Body of pancreas (tissue), 4 donors: ENCODE measurements at regions not wholly inside any gene's neighbourhood (a gene's known extent, or its start where the extent isn't known, plus 50 kb on each side); places are given as distances from the start of the nearest gene placed in this dataset.

Experiments
- POLR2A ChIP-seq, 3 donors: fragments of 450-650 bp; IDR thresholded peaks; one replicate each; pipeline ENCODE4 v1.6.1; 2016; ENCODE audit warnings: antibody characterized with exemption in 3 of 3, mild to moderate bottlenecking in 2 of 3
- TF ChIP-seq, protein P1 (sequence below), 7 experiments: fragments of 450-650 bp in 4 of 7; fragments of 200-600 bp in 3 of 7; sonication (generic) in 3 of 7; IDR thresholded peaks; one replicate each; pipeline ENCODE4 v1.5.1; 2016 to 2019; ENCODE audit warnings: antibody characterized with exemption in 7 of 7

DNA sequence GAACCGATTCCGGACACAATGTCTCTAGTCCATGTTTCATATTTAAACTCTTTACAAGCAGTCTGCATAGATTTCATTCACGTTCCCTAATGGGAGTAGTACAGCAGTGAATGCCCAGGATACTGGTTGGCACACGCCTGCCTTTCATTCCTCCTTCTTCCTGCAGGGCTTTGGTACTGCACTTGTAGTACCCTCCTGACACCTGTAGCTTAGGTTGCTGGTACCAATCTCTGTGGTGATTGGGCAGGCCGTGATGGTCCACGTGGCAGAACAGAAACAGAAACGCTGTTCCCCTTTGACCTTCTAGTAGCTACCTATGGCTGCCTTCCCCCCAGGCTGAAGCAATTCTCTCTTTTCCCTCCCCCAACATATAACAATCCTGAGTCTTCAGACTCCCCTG is 107.3 kb upstream of the MEGF10 start:
- TF ChIP-seq POLR2A (IDR thresholded peaks at IDR 0.05) = no peak
- TF ChIP-seq, protein P1, sequence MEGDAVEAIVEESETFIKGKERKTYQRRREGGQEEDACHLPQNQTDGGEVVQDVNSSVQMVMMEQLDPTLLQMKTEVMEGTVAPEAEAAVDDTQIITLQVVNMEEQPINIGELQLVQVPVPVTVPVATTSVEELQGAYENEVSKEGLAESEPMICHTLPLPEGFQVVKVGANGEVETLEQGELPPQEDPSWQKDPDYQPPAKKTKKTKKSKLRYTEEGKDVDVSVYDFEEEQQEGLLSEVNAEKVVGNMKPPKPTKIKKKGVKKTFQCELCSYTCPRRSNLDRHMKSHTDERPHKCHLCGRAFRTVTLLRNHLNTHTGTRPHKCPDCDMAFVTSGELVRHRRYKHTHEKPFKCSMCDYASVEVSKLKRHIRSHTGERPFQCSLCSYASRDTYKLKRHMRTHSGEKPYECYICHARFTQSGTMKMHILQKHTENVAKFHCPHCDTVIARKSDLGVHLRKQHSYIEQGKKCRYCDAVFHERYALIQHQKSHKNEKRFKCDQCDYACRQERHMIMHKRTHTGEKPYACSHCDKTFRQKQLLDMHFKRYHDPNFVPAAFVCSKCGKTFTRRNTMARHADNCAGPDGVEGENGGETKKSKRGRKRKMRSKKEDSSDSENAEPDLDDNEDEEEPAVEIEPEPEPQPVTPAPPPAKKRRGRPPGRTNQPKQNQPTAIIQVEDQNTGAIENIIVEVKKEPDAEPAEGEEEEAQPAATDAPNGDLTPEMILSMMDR (IDR thresholded peaks at IDR 0.05) = no peak
